OCI-LY7 (cell line): ENCODE measurements at regions not wholly inside any gene's neighbourhood (a gene's known extent, or its start where the extent isn't known, plus 50 kb on each side); places are given as distances from the start of the nearest gene placed in this dataset.

Experiments
- BruUV-seq: library from RNA; stranded (reverse); fragments of 400-500 nt; replicated peaks from 2 replicates; lab custom pipeline; 2021; lab: Mats Ljungman, UMichigan
- CTCF ChIA-PET: fragments of 300-600 bp; sonication (Branson Sonifier 250); formaldehyde crosslinking; loops from one replicate; lab custom pipeline; 2022; ENCODE audit warnings: antibody characterized with exemption; ENCODE audit not compliant: unreplicated experiment; lab: Charles Lee
- POLR2A ChIA-PET: fragments of 300-600 bp; sonication (Branson Sonifier 250); formaldehyde crosslinking; loops from one replicate; lab custom pipeline; 2022; ENCODE audit warnings: antibody characterized with exemption; lab: Charles Lee
- DNase-seq: peaks from one replicate; pipeline ENCODE4 v3.0.0-alpha.2; 2015; ENCODE audit warnings: low spot score
- H2AFZ ChIP-seq: fragments of 200-600 bp; sonication (generic), shearing (Covaris generic); 2 replicates; pipeline ENCODE4 v1.6.1; 2014; ENCODE audit warnings: mild to moderate bottlenecking, antibody characterized with exemption, low read length, moderate library complexity
- H3K27ac ChIP-seq: fragments of 200-600 bp; sonication (generic); 2 replicates; pipeline ENCODE4 v1.5.1; 2014; ENCODE audit warnings: mixed run types, low read depth, mild to moderate bottlenecking, moderate library complexity, low read length, inconsistent platforms; ENCODE audit not compliant: poor library complexity, severe bottlenecking
- H3K36me3 ChIP-seq: fragments of 200-600 bp; sonication (generic); 2 replicates; pipeline ENCODE4 v1.6.1; 2014; ENCODE audit warnings: mild to moderate bottlenecking, antibody characterized with exemption, low read length, moderate library complexity, mixed read lengths; ENCODE audit not compliant: insufficient read depth
- H3K4me1 ChIP-seq: fragments of 200-600 bp; sonication (generic); 2 replicates; pipeline ENCODE4 v1.5.1; 2014; ENCODE audit warnings: mild to moderate bottlenecking, low read length; ENCODE audit not compliant: insufficient read depth, poor library complexity, severe bottlenecking
- H3K4me2 ChIP-seq: fragments of 200-600 bp; sonication (generic); 2 replicates; pipeline ENCODE4 v1.6.1; 2014; ENCODE audit warnings: mild to moderate bottlenecking, low read length
- H3K4me3 ChIP-seq: fragments of 200-600 bp; sonication (generic); 2 replicates; pipeline ENCODE4 v1.5.1; 2014; ENCODE audit warnings: mild to moderate bottlenecking, low read depth, low read length; ENCODE audit not compliant: poor library complexity, severe bottlenecking
- H3K79me2 ChIP-seq: fragments of 200-600 bp; sonication (generic); 2 replicates; pipeline ENCODE4 v1.6.1; 2016; ENCODE audit warnings: low read depth, mild to moderate bottlenecking, low read length, moderate library complexity, mixed read lengths; ENCODE audit not compliant: insufficient read depth
- H3K9me2 ChIP-seq: fragments of 200-600 bp; sonication (generic); 2 replicates; pipeline ENCODE4 v1.6.1; 2016; ENCODE audit warnings: mild to moderate bottlenecking, low read length, mixed read lengths; ENCODE audit not compliant: insufficient read depth
- H3K9me3 ChIP-seq: fragments of 200-600 bp; sonication (generic); 2 replicates; pipeline ENCODE4 v1.6.1; 2014; ENCODE audit warnings: mild to moderate bottlenecking, mixed run types, low read length, mixed read lengths
- H4K20me1 ChIP-seq: fragments of 200-600 bp; sonication (generic); 2 replicates; pipeline ENCODE4 v1.6.1; 2014; ENCODE audit warnings: mild to moderate bottlenecking, antibody characterized with exemption, low read length, moderate library complexity, mixed read lengths; ENCODE audit not compliant: insufficient read depth
- CTCF ChIP-seq: fragments of 200-600 bp; sonication (generic); conservative IDR thresholded peaks from 2 replicates; pipeline ENCODE4 v1.5.1; 2014; ENCODE audit warnings: mild to moderate bottlenecking, antibody characterized with exemption, low read length, moderate library complexity, mixed read lengths
- EZH2phosphoT487 ChIP-seq: fragments of 200-600 bp; sonication (generic); IDR thresholded peaks from 2 replicates; pipeline ENCODE4 v1.6.1; 2018; ENCODE audit warnings: low read depth, borderline replicate concordance, mild to moderate bottlenecking, mixed run types, antibody characterized with exemption, low read length, moderate library complexity, mixed read lengths
- intact Hi-C: fragments of 100-400 bp; cut with micrococcal nuclease; formaldehyde crosslinking; loops from one replicate; pipeline ENCODE4 v1.10.0; 2022; ENCODE audit not compliant: unreplicated experiment

DNA sequence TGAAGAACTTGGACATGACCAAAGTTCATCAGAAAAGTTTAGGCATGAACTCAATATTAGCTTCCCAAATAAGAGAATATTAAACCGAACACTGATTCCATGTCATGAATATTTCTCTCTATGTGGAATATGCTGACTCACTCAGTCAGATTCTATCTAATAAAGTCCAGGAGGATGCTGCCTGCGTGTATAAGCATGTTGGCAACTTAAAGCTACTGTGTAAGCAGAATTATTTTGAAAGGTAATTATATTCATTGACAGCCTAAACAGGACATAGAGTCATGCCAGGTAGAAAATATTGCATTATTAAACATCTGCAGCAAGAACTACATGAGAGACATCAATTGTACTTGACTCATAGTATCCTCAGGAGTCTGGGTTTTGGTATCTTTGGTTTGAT is 367.9 kb upstream of the SPOCK3 start:
- Histone ChIP-seq H3K27ac (no peak overlapping the region), H3K36me3 (no peaks in the 10 kb centered on the region), H3K9me3 (no peaks in the 10 kb centered on the region), H3K4me1 (no peaks in the 10 kb centered on the region), H3K4me3 (no peak overlapping the region), H4K20me1 (no peaks in the 10 kb centered on the region), H3K4me2 (no peak overlapping the region), H3K79me2 (no peaks in the 10 kb centered on the region), H3K9me2 (no peaks in the 10 kb centered on the region), H2AFZ (no peak overlapping the region)
- POLR2A ChIA-PET = interaction anchor here (0.6 kb wide), 1 partner anchor 18 kb away, joined by 4 read pairs; no protein-coding TSS in a partner anchor
- no peak for DNase-seq
- BruUV-seq = no TSS peak
- intact Hi-C loops = no loop called here
- no peak for TF ChIP-seq CTCF
- TF ChIP-seq EZH2phosphoT487 = no peak
- CTCF ChIA-PET = no interaction called here

- Histone ChIP-seq H3K9me3 (no peaks in the 10 kb centered on the region), H3K4me3 (no peak overlapping the region), H2AFZ (no peak overlapping the region), H4K20me1 (no peaks in the 10 kb centered on the region), H3K36me3 (no peaks in the 10 kb centered on the region), H3K4me1 (no peaks in the 10 kb centered on the region), H3K79me2 (no peaks in the 10 kb centered on the region), H3K27ac (no peak overlapping the region), H3K9me2 (no peaks in the 10 kb centered on the region), H3K4me2 (no peak overlapping the region)
- DNase-seq = no peak
- intact Hi-C loops = no loop called here
- POLR2A ChIA-PET = interaction anchor here (0.6 kb wide), 1 partner anchor 584 kb away, joined by 3 read pairs; no protein-coding TSS in a partner anchor
- TF ChIP-seq EZH2phosphoT487 (no peak), CTCF (no peak)
- CTCF ChIA-PET = no interaction called here
- BruUV-seq = no TSS peak
Observed at GRCh38 chr4:167606551-167606950, 372.3 kb upstream of the SPOCK3 start.

DNA sequence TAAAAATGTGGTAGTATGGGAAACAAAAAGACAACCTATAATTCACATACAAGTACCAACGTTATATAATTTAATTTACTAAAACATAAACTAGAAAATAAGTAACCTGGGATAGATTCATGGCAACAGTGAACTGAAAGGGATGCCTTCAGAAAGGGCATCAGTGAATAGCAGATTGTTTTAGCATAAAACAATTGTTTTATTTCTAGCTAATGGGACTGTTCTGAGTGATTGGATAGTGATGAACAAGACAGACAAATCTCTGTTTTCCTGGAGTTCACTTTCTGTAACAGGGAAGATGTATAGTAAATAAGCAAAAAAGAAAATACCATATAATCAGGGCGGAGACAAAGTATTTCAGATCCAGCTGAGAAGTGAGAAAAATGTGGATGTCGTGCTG is 379.1 kb upstream of the SPOCK3 start:
- Histone ChIP-seq H3K36me3 (no peaks in the 10 kb centered on the region), H4K20me1 (no peaks in the 10 kb centered on the region), H2AFZ (no peak overlapping the region), H3K4me3 (no peak overlapping the region), H3K27ac (no peak overlapping the region), H3K4me2 (no peak overlapping the region), H3K79me2 (no peaks in the 10 kb centered on the region), H3K9me2 (no peaks in the 10 kb centered on the region), H3K4me1 (no peaks in the 10 kb centered on the region), H3K9me3 (no peaks in the 10 kb centered on the region)
- no TSS peak for BruUV-seq
- POLR2A ChIA-PET = no interaction called here
- TF ChIP-seq EZH2phosphoT487 = no peak
- TF ChIP-seq CTCF = no peak
- DNase-seq = no peak
- intact Hi-C loops = no loop called here
- CTCF ChIA-PET = no interaction called here
